OCI-LY7 (cell line): ENCODE measurements at regions not wholly inside any gene's neighbourhood (a gene's known extent, or its start where the extent isn't known, plus 50 kb on each side); places are given as distances from the start of the nearest gene placed in this dataset.

Experiments used
- CTCF ChIP-seq: fragments of 200-600 bp; sonication (generic); conservative IDR thresholded peaks from 2 replicates; pipeline ENCODE4 v1.5.1; 2014; ENCODE audit warnings: mild to moderate bottlenecking, antibody characterized with exemption, low read length, moderate library complexity, mixed read lengths
- EZH2phosphoT487 ChIP-seq: fragments of 200-600 bp; sonication (generic); IDR thresholded peaks from 2 replicates; pipeline ENCODE4 v1.6.1; 2018; ENCODE audit warnings: low read depth, borderline replicate concordance, mild to moderate bottlenecking, mixed run types, antibody characterized with exemption, low read length, moderate library complexity, mixed read lengths

GRCh38 chr13:47111499-47111898 is 214.6 kb upstream of the HTR2A start:
- TF ChIP-seq EZH2phosphoT487 (no peak), CTCF (no peak)
